ENCODE measurements at regions not wholly inside any gene's neighbourhood (a gene's known extent, or its start where the extent isn't known, plus 50 kb on each side); places are given as distances from the start of the nearest gene placed in this dataset.

DNA sequence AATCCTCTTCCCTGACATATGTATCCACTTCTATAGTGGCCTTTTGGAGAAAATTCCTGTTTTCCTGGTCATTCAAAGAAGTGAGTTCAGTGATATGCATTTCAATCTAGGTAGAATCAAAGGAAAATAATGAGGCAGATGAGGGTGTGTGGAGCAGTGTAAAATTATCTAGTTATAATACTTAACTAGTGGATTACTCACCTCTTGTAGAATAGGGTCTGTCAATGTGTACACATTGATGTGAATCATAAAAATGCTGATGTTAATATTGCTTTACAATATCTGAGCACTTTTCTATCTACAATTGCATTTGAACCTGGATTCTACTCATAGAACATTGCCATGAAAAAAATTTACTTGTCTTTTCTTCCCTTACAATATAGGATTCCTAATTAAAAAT, 293.5 kb downstream of the GBA3 start:
- no peak for TF ChIP-seq EZH2phosphoT487 (IDR thresholded peaks at IDR 0.05; ENCODE audit: borderline replicate concordance, low read length)
- TF ChIP-seq, protein P1, sequence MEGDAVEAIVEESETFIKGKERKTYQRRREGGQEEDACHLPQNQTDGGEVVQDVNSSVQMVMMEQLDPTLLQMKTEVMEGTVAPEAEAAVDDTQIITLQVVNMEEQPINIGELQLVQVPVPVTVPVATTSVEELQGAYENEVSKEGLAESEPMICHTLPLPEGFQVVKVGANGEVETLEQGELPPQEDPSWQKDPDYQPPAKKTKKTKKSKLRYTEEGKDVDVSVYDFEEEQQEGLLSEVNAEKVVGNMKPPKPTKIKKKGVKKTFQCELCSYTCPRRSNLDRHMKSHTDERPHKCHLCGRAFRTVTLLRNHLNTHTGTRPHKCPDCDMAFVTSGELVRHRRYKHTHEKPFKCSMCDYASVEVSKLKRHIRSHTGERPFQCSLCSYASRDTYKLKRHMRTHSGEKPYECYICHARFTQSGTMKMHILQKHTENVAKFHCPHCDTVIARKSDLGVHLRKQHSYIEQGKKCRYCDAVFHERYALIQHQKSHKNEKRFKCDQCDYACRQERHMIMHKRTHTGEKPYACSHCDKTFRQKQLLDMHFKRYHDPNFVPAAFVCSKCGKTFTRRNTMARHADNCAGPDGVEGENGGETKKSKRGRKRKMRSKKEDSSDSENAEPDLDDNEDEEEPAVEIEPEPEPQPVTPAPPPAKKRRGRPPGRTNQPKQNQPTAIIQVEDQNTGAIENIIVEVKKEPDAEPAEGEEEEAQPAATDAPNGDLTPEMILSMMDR (IDR thresholded peaks at IDR 0.05; ENCODE audit: low read depth, low read length, poor library complexity, severe bottlenecking) = no peak
